Neural progenitor cell (in vitro differentiated cells): ENCODE measurements at regions not wholly inside any gene's neighbourhood (a gene's known extent, or its start where the extent isn't known, plus 50 kb on each side); places are given as distances from the start of the nearest gene placed in this dataset.

ENCODE experiments used
- DNase-seq: peaks from one replicate; pipeline ENCODE4 v3.0.0-alpha.2; 2016; ENCODE audit warnings: low spot score
- H2AFZ ChIP-seq: fragments of 200-600 bp; sonication (generic); replicated peaks from 2 replicates; pipeline ENCODE4 v1.6.1; 2016; ENCODE audit warnings: antibody characterized with exemption
- H3F3A ChIP-seq: fragments of 200-600 bp; sonication (generic); 2 replicates; pipeline ENCODE4 v1.6.1; 2016; ENCODE audit warnings: antibody characterized with exemption, low read depth
- H3K27ac ChIP-seq: fragments of 200-600 bp; sonication (generic); 2 replicates; pipeline ENCODE4 v1.5.1; 2016; ENCODE audit warnings: mild to moderate bottlenecking
- H3K27me3 ChIP-seq: fragments of 200-600 bp; sonication (generic); 2 replicates; pipeline ENCODE4 v1.6.1; 2016; ENCODE audit warnings: mild to moderate bottlenecking, moderate library complexity
- H3K36me3 ChIP-seq: fragments of 200-600 bp; sonication (generic); 2 replicates; pipeline ENCODE4 v1.5.1; 2016
- H3K4me1 ChIP-seq: fragments of 200-600 bp; sonication (generic); 2 replicates; pipeline ENCODE4 v1.6.1; 2016; ENCODE audit warnings: mixed run types
- H3K4me2 ChIP-seq: fragments of 200-600 bp; sonication (generic); 2 replicates; pipeline ENCODE4 v1.6.1; 2016
- H3K4me3 ChIP-seq: fragments of 200-600 bp; sonication (generic); 2 replicates; pipeline ENCODE4 v1.5.1; 2016
- H3K79me2 ChIP-seq: fragments of 200-600 bp; sonication (generic); 2 replicates; pipeline ENCODE4 v1.6.1; 2016; ENCODE audit warnings: low read depth
- H3K9ac ChIP-seq: fragments of 200-600 bp; sonication (generic); 2 replicates; pipeline ENCODE4 v1.6.1; 2016
- H3K9me3 ChIP-seq: fragments of 200-600 bp; sonication (generic); 2 replicates; pipeline ENCODE4 v1.5.1; 2016; ENCODE audit warnings: low read depth
- H4K20me1 ChIP-seq: fragments of 200-600 bp; sonication (generic); 2 replicates; pipeline ENCODE4 v1.6.1; 2016; ENCODE audit warnings: low read depth
- H3K27ac Mint-ChIP-seq: 3 replicates; pipeline ENCODE4 v1.8.0; 2021; ENCODE audit warnings: mixed read lengths
- H3K27me3 Mint-ChIP-seq: 2 replicates; pipeline ENCODE4 v1.8.0; 2022; ENCODE audit warnings: low read depth, mild to moderate bottlenecking, inconsistent platforms, moderate library complexity, mixed read lengths; ENCODE audit not compliant: insufficient read depth
- H3K36me3 Mint-ChIP-seq: 3 replicates; pipeline ENCODE4 v1.8.0; 2021; ENCODE audit warnings: mixed read lengths
- H3K4me1 Mint-ChIP-seq: 3 replicates; pipeline ENCODE4 v1.8.0; 2021; ENCODE audit warnings: mixed read lengths
- H3K4me3 Mint-ChIP-seq: 3 replicates; pipeline ENCODE4 v1.8.0; 2021; ENCODE audit warnings: mild to moderate bottlenecking, moderate library complexity, mixed read lengths
- H3K9me3 Mint-ChIP-seq: 3 replicates; pipeline ENCODE4 v1.8.0; 2020; ENCODE audit warnings: mixed read lengths
- CTCF ChIP-seq: fragments of 200-600 bp; sonication (generic); IDR thresholded peaks from 2 replicates; pipeline ENCODE4 v1.5.1; 2017; ENCODE audit warnings: antibody characterized with exemption, mild to moderate bottlenecking
- EZH2 ChIP-seq: fragments of 200-600 bp; sonication (generic); IDR thresholded peaks from 2 replicates; pipeline ENCODE4 v1.6.1; 2017; ENCODE audit warnings: antibody characterized with exemption, mild to moderate bottlenecking, moderate library complexity
- EZH2phosphoT487 ChIP-seq: fragments of 200-600 bp; sonication (generic); IDR thresholded peaks from 2 replicates; pipeline ENCODE4 v1.6.1; 2017; ENCODE audit warnings: antibody characterized with exemption

- Histone ChIP-seq H3K4me1 (peaks cover 8% of the 10 kb centered on the region), H3K9ac (no peak overlapping the region), H2AFZ (peak overlapping the region; percentile 30), H3K9me3 (no peaks in the 10 kb centered on the region), H3K27me3 (no peaks in the 10 kb centered on the region), H3K27ac (no peak overlapping the region), H3K4me2 (no peak overlapping the region), H4K20me1 (no peaks in the 10 kb centered on the region), H3K4me3 (no peak overlapping the region), H3K36me3 (no peaks in the 10 kb centered on the region), H3F3A (no peaks in the 10 kb centered on the region), H3K79me2 (no peaks in the 10 kb centered on the region)
- no peak for TF ChIP-seq CTCF
- Mint-ChIP-seq H3K4me3 (no peak overlapping the region), H3K27me3 (peaks cover 2% of the 10 kb centered on the region), H3K27ac (no peak overlapping the region), H3K4me1 (peaks cover 10% of the 10 kb centered on the region), H3K9me3 (no peaks in the 10 kb centered on the region), H3K36me3 (no peaks in the 10 kb centered on the region)
- no peak for DNase-seq
These were observed 385.9 kb downstream of the INSC start for GRCh38 chr11:15500643-15501042.

GRCh38 chr11:15501566-15501965 is 386.8 kb downstream of the INSC start:
- no peaks in the 10 kb centered on the region for H3K9me3 Mint-ChIP-seq
- H3K27me3 ChIP-seq = no peaks in the 10 kb centered on the region
- no peak overlapping the region for H3K4me3 ChIP-seq
- no peaks in the 10 kb centered on the region for H3K36me3 Mint-ChIP-seq
- H3K4me1 Mint-ChIP-seq = peaks cover 8% of the 10 kb centered on the region
- H2AFZ ChIP-seq = no peak overlapping the region
- DNase-seq = no peak
- no peak overlapping the region for H3K27ac ChIP-seq
- H3K36me3 ChIP-seq = no peaks in the 10 kb centered on the region
- H3K27me3 Mint-ChIP-seq = peaks cover 2% of the 10 kb centered on the region
- no peak overlapping the region for H3K9ac ChIP-seq
- TF ChIP-seq EZH2 = no peak
- TF ChIP-seq CTCF = no peak
- TF ChIP-seq EZH2phosphoT487 = no peak
- no peak overlapping the region for H3K27ac Mint-ChIP-seq
- no peaks in the 10 kb centered on the region for H4K20me1 ChIP-seq
- H3K4me2 ChIP-seq = no peak overlapping the region
- H3K4me1 ChIP-seq = peaks cover 8% of the 10 kb centered on the region
- H3F3A ChIP-seq = no peaks in the 10 kb centered on the region
- H3K79me2 ChIP-seq = no peaks in the 10 kb centered on the region
- no peak overlapping the region for H3K4me3 Mint-ChIP-seq
- H3K9me3 ChIP-seq = no peaks in the 10 kb centered on the region

GRCh38 chr11:15505155-15505554 is 390.4 kb downstream of the INSC start:
- Mint-ChIP-seq H3K27me3 (peaks cover 5% of the 10 kb centered on the region), H3K9me3 (no peaks in the 10 kb centered on the region)

More at GRCh38 chr11:15505155-15505554, 390.4 kb downstream of the INSC start:
- Histone ChIP-seq H3K9ac (no peak overlapping the region), H3K27me3 (no peaks in the 10 kb centered on the region), H3K4me1 (peaks cover 4% of the 10 kb centered on the region), H3K36me3 (no peaks in the 10 kb centered on the region), H4K20me1 (no peaks in the 10 kb centered on the region), H2AFZ (no peak overlapping the region), H3K9me3 (no peaks in the 10 kb centered on the region), H3K27ac (no peak overlapping the region), H3K4me2 (no peak overlapping the region), H3K4me3 (no peak overlapping the region), H3F3A (no peaks in the 10 kb centered on the region), H3K79me2 (no peaks in the 10 kb centered on the region)
- DNase-seq = no peak
- TF ChIP-seq EZH2phosphoT487 (no peak), CTCF (no peak), EZH2 (no peak)
- H3K36me3 Mint-ChIP-seq = no peaks in the 10 kb centered on the region
- H3K4me3 Mint-ChIP-seq = no peak overlapping the region
- no peak overlapping the region for H3K27ac Mint-ChIP-seq
- peaks cover 7% of the 10 kb centered on the region for H3K4me1 Mint-ChIP-seq
